WTC11 (cell line): ENCODE measurements at regions not wholly inside any gene's neighbourhood (a gene's known extent, or its start where the extent isn't known, plus 50 kb on each side); places are given as distances from the start of the nearest gene placed in this dataset.

ENCODE experiments used
- ATAC-seq: fragments of 200-7000 bp; cut with Tn5 transposase; 2 replicates; pipeline ENCODE4 v1.10.0; 2021; ENCODE audit warnings: mild to moderate bottlenecking, moderate library complexity
- CTCF ChIA-PET: fragments of 300-600 bp; sonication (Branson Sonifier 250); formaldehyde crosslinking; loops from one replicate; lab custom pipeline; 2021; ENCODE audit warnings: antibody characterized with exemption; lab: Charles Lee
- POLR2A ChIA-PET: fragments of 350-600 bp; sonication (Branson Sonifier 250); formaldehyde crosslinking; loops from one replicate; lab custom pipeline; 2021; ENCODE audit warnings: antibody characterized with exemption; lab: Charles Lee
- DNase-seq: peaks from one replicate; pipeline ENCODE4 v3.0.0; 2021; ENCODE audit warnings: low spot score
- H3K27ac Mint-ChIP-seq: 2 replicates; pipeline ENCODE4 v1.8.0; 2021; ENCODE audit warnings: mixed read lengths
- H3K27me3 Mint-ChIP-seq: 2 replicates; pipeline ENCODE4 v1.8.0; 2021; ENCODE audit warnings: low read depth, mild to moderate bottlenecking, moderate library complexity, mixed read lengths
- H3K36me3 Mint-ChIP-seq: 2 replicates; pipeline ENCODE4 v1.8.0; 2021; ENCODE audit warnings: mixed read lengths
- H3K4me1 Mint-ChIP-seq: 2 replicates; pipeline ENCODE4 v1.8.0; 2022; ENCODE audit warnings: mixed read lengths
- H3K4me3 Mint-ChIP-seq: 2 replicates; pipeline ENCODE4 v1.8.0; 2021; ENCODE audit warnings: mild to moderate bottlenecking, moderate library complexity, mixed read lengths
- H3K9me3 Mint-ChIP-seq: 2 replicates; pipeline ENCODE4 v1.8.0; 2021; ENCODE audit warnings: mixed read lengths
- CREB1 ChIP-seq: sonication (generic); formaldehyde crosslinking; IDR thresholded peaks from 2 replicates; pipeline ENCODE4 v1.8.0; 2023; ENCODE audit warnings: mild to moderate bottlenecking, missing genetic modification reagents
- ESRRA ChIP-seq: sonication (generic); formaldehyde crosslinking; IDR thresholded peaks from 2 replicates; pipeline ENCODE4 v1.8.1; 2022; ENCODE audit warnings: mild to moderate bottlenecking, missing genetic modification reagents, borderline replicate concordance
- ETV6 ChIP-seq: sonication (generic); formaldehyde crosslinking; IDR thresholded peaks from 2 replicates; pipeline ENCODE4 v1.8.1; 2022; ENCODE audit warnings: mild to moderate bottlenecking, missing genetic modification reagents
- GABPB1 ChIP-seq: sonication (generic); formaldehyde crosslinking; IDR thresholded peaks from 2 replicates; pipeline ENCODE4 v1.8.1; 2023; ENCODE audit warnings: mild to moderate bottlenecking, missing genetic modification reagents
- GRHL2 ChIP-seq: fragments of 250-450 bp; sonication (Bioruptor Pico); IDR thresholded peaks from 2 replicates; pipeline ENCODE4 v1.8.0; 2022; ENCODE audit warnings: mild to moderate bottlenecking, moderate library complexity; ENCODE audit not compliant: insufficient replicate concordance, severe bottlenecking
- JUN ChIP-seq: sonication (generic); formaldehyde crosslinking; IDR thresholded peaks from 2 replicates; pipeline ENCODE4 v1.8.0; 2023; ENCODE audit warnings: mild to moderate bottlenecking, missing genetic modification reagents
- NFYB ChIP-seq: sonication (generic); formaldehyde crosslinking; conservative IDR thresholded peaks from 2 replicates; pipeline ENCODE4 v1.8.0; 2022; ENCODE audit warnings: low read depth, missing genetic modification reagents
- RELA ChIP-seq: sonication (generic); formaldehyde crosslinking; IDR thresholded peaks from 2 replicates; pipeline ENCODE4 v1.8.1; 2022; ENCODE audit warnings: missing genetic modification reagents, mild to moderate bottlenecking, borderline replicate concordance
- SP1 ChIP-seq: sonication (generic); formaldehyde crosslinking; conservative IDR thresholded peaks from 2 replicates; pipeline ENCODE4 v1.8.1; 2022; ENCODE audit warnings: missing genetic modification reagents
- ZNF232 ChIP-seq: sonication (generic); formaldehyde crosslinking; IDR thresholded peaks from 2 replicates; pipeline ENCODE4 v1.8.0; 2022; ENCODE audit warnings: mild to moderate bottlenecking, missing genetic modification reagents
- ZNF396 ChIP-seq: fragments of 250-450 bp; sonication (Bioruptor Pico); IDR thresholded peaks from 2 replicates; pipeline ENCODE4 v1.8.0; 2021; ENCODE audit warnings: mild to moderate bottlenecking, moderate library complexity, borderline replicate concordance
- TF ChIP-seq, protein P1 (sequence below): sonication (generic); formaldehyde crosslinking; IDR thresholded peaks from 2 replicates; pipeline ENCODE4 v1.8.1; 2022; ENCODE audit warnings: low read depth, mild to moderate bottlenecking, moderate library complexity, missing genetic modification reagents, borderline replicate concordance
- TF ChIP-seq, protein P2 (sequence below): sonication (generic); formaldehyde crosslinking; IDR thresholded peaks from 2 replicates; pipeline ENCODE4 v1.8.1; 2022; ENCODE audit warnings: missing genetic modification reagents, borderline replicate concordance
- TF ChIP-seq, protein P3 (sequence below): sonication (generic); formaldehyde crosslinking; IDR thresholded peaks from 2 replicates; pipeline ENCODE4 v1.8.0; 2022; ENCODE audit warnings: missing genetic modification reagents
- TF ChIP-seq, protein P4 (sequence below): fragments of 250-450 bp; sonication (Bioruptor Pico); IDR thresholded peaks from 2 replicates; pipeline ENCODE4 v1.9.0; 2021; ENCODE audit warnings: mild to moderate bottlenecking, borderline replicate concordance
- TF ChIP-seq, protein P5 (sequence below): sonication (generic); formaldehyde crosslinking; IDR thresholded peaks from 2 replicates; pipeline ENCODE4 v1.8.1; 2023; ENCODE audit warnings: mild to moderate bottlenecking, moderate library complexity, missing genetic modification reagents
- TF ChIP-seq, protein P6 (sequence below): fragments of 250-450 bp; sonication (Bioruptor Pico); IDR thresholded peaks from 2 replicates; pipeline ENCODE4 v1.9.0; 2021; ENCODE audit warnings: moderate library complexity, mild to moderate bottlenecking, inconsistent platforms, borderline replicate concordance
- TF ChIP-seq, protein P7 (sequence below): sonication (generic); formaldehyde crosslinking; IDR thresholded peaks from 2 replicates; pipeline ENCODE4 v1.8.0; 2023; ENCODE audit warnings: missing genetic modification reagents
- TF ChIP-seq, protein P8 (sequence below): sonication (generic); formaldehyde crosslinking; IDR thresholded peaks from 2 replicates; pipeline ENCODE4 v1.8.0; 2022; ENCODE audit warnings: mild to moderate bottlenecking, missing genetic modification reagents

DNA sequence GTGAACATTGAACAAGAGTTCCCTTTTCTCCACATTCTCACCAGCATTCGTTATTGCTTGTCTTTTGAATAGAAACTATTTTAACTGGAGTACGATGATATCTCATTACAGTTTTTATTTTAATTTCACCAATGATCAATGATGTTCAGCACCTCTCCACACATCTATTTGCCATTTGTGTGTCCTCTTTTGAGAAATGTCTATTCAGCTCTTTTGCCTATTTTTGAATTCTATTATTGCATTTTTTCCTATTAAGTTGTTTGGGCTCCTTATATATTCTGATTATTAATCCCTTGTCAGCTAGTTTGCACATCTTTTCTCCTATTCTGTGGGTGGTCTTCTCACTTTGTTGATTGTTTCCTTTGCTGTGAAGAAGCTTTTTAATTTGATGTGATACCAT, 241.1 kb upstream of the CTBP2 start (continued):
- TF ChIP-seq, protein P1, sequence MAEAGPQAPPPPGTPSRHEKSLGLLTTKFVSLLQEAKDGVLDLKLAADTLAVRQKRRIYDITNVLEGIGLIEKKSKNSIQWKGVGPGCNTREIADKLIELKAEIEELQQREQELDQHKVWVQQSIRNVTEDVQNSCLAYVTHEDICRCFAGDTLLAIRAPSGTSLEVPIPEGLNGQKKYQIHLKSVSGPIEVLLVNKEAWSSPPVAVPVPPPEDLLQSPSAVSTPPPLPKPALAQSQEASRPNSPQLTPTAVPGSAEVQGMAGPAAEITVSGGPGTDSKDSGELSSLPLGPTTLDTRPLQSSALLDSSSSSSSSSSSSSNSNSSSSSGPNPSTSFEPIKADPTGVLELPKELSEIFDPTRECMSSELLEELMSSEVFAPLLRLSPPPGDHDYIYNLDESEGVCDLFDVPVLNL (CRISPR knock-in tag), result no peak
- TF ChIP-seq, protein P2, sequence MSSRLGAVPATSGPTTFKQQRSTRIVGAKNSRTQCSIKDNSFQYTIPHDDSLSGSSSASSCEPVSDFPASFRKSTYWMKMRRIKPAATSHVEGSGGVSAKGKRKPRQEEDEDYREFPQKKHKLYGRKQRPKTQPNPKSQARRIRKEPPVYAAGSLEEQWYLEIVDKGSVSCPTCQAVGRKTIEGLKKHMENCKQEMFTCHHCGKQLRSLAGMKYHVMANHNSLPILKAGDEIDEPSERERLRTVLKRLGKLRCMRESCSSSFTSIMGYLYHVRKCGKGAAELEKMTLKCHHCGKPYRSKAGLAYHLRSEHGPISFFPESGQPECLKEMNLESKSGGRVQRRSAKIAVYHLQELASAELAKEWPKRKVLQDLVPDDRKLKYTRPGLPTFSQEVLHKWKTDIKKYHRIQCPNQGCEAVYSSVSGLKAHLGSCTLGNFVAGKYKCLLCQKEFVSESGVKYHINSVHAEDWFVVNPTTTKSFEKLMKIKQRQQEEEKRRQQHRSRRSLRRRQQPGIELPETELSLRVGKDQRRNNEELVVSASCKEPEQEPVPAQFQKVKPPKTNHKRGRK (CRISPR knock-in tag), result no peak
- TF ChIP-seq GABPB1 (CRISPR knock-in tag), result no peak
- no peak for TF ChIP-seq ZNF396 (CRISPR knock-in tag)

DNA sequence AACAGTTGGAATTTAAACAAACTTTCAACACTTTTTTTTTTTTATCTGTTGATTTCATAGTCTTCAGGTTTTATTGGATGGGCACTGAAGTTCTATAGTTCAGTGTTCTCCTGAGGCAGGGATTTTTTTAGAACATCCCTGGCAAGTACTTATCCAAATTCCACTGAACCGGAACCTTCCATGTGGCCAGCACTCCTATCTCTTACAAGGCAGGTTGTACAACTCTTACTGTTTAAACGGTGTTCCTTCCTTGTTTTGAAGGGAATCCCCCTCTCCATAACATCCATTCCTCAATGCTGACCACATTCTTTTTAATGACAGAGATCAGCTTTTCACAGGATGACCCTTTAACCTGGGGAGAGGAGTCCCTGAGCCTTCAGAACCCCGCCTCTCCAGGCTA, 238.9 kb upstream of the CTBP2 start:
- Mint-ChIP-seq H3K36me3 (peaks cover 3% of the 10 kb centered on the region; the same call in 1 of the 2 replicates), H3K27me3 (no peaks in the 10 kb centered on the region), H3K27ac (no peak overlapping the region), H3K4me1 (peaks cover 10% of the 10 kb centered on the region), H3K4me3 (no peak overlapping the region), H3K9me3 (peaks cover 27% of the 10 kb centered on the region)
- ATAC-seq (no peak), DNase-seq (no peak)
- ChIA-PET POLR2A (no interaction called here), CTCF (interaction anchor here (1.5 kb wide), 1 partner anchor 29 kb away, joined by 4 read pairs; no protein-coding TSS in a partner anchor)
- TF ChIP-seq, protein P3, sequence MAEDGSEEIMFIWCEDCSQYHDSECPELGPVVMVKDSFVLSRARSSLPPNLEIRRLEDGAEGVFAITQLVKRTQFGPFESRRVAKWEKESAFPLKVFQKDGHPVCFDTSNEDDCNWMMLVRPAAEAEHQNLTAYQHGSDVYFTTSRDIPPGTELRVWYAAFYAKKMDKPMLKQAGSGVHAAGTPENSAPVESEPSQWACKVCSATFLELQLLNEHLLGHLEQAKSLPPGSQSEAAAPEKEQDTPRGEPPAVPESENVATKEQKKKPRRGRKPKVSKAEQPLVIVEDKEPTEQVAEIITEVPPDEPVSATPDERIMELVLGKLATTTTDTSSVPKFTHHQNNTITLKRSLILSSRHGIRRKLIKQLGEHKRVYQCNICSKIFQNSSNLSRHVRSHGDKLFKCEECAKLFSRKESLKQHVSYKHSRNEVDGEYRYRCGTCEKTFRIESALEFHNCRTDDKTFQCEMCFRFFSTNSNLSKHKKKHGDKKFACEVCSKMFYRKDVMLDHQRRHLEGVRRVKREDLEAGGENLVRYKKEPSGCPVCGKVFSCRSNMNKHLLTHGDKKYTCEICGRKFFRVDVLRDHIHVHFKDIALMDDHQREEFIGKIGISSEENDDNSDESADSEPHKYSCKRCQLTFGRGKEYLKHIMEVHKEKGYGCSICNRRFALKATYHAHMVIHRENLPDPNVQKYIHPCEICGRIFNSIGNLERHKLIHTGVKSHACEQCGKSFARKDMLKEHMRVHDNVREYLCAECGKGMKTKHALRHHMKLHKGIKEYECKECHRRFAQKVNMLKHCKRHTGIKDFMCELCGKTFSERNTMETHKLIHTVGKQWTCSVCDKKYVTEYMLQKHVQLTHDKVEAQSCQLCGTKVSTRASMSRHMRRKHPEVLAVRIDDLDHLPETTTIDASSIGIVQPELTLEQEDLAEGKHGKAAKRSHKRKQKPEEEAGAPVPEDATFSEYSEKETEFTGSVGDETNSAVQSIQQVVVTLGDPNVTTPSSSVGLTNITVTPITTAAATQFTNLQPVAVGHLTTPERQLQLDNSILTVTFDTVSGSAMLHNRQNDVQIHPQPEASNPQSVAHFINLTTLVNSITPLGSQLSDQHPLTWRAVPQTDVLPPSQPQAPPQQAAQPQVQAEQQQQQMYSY (CRISPR knock-in tag), result no peak

DNA sequence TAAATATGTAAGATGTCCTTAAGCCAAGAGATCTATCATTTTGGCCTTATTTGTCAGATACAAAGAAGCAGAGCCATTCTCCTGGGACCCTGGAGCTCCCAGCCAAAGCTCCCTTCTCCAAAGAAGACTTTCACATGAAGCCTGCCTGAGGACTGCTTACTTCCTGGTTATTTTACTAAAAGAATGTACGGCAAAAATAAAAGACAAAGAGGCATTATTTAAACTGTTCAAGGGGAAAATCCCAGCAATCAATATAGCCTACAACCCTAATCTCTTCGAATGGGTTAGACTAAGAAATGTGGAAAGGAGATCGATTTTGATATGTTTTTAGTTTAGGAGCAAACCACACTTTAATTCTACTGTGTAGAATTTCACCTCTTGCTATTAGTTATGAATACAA, 237.9 kb upstream of the CTBP2 start:
- H3K4me3 Mint-ChIP-seq, result no peak overlapping the region
- ChIA-PET POLR2A (no interaction called here), CTCF (no interaction called here)
- no peaks in the 10 kb centered on the region for H3K27me3 Mint-ChIP-seq
- H3K27ac Mint-ChIP-seq, result no peak overlapping the region
- no peaks in the 10 kb centered on the region for H3K36me3 Mint-ChIP-seq
- peaks cover 10% of the 10 kb centered on the region for H3K4me1 Mint-ChIP-seq
- peaks cover 20% of the 10 kb centered on the region for H3K9me3 Mint-ChIP-seq
- DNase-seq (no peak), ATAC-seq (no peak)
- TF ChIP-seq, protein P4, sequence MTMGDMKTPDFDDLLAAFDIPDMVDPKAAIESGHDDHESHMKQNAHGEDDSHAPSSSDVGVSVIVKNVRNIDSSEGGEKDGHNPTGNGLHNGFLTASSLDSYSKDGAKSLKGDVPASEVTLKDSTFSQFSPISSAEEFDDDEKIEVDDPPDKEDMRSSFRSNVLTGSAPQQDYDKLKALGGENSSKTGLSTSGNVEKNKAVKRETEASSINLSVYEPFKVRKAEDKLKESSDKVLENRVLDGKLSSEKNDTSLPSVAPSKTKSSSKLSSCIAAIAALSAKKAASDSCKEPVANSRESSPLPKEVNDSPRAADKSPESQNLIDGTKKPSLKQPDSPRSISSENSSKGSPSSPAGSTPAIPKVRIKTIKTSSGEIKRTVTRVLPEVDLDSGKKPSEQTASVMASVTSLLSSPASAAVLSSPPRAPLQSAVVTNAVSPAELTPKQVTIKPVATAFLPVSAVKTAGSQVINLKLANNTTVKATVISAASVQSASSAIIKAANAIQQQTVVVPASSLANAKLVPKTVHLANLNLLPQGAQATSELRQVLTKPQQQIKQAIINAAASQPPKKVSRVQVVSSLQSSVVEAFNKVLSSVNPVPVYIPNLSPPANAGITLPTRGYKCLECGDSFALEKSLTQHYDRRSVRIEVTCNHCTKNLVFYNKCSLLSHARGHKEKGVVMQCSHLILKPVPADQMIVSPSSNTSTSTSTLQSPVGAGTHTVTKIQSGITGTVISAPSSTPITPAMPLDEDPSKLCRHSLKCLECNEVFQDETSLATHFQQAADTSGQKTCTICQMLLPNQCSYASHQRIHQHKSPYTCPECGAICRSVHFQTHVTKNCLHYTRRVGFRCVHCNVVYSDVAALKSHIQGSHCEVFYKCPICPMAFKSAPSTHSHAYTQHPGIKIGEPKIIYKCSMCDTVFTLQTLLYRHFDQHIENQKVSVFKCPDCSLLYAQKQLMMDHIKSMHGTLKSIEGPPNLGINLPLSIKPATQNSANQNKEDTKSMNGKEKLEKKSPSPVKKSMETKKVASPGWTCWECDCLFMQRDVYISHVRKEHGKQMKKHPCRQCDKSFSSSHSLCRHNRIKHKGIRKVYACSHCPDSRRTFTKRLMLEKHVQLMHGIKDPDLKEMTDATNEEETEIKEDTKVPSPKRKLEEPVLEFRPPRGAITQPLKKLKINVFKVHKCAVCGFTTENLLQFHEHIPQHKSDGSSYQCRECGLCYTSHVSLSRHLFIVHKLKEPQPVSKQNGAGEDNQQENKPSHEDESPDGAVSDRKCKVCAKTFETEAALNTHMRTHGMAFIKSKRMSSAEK, result no peak
- TF ChIP-seq ESRRA, result no peak
- TF ChIP-seq ETV6, result no peak
- no peak for TF ChIP-seq ZNF232 (CRISPR knock-in tag)
- TF ChIP-seq NFYB (CRISPR knock-in tag), result no peak
- no peak for TF ChIP-seq SP1 (CRISPR knock-in tag)
- TF ChIP-seq, protein P5, sequence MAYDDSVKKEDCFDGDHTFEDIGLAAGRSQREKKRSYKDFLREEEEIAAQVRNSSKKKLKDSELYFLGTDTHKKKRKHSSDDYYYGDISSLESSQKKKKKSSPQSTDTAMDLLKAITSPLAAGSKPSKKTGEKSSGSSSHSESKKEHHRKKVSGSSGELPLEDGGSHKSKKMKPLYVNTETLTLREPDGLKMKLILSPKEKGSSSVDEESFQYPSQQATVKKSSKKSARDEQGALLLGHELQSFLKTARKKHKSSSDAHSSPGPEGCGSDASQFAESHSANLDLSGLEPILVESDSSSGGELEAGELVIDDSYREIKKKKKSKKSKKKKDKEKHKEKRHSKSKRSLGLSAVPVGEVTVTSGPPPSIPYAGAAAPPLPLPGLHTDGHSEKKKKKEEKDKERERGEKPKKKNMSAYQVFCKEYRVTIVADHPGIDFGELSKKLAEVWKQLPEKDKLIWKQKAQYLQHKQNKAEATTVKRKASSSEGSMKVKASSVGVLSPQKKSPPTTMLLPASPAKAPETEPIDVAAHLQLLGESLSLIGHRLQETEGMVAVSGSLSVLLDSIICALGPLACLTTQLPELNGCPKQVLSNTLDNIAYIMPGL, result no peak
- TF ChIP-seq JUN (CRISPR knock-in tag), result no peak
- TF ChIP-seq RELA (CRISPR knock-in tag), result no peak
- TF ChIP-seq, protein P6, sequence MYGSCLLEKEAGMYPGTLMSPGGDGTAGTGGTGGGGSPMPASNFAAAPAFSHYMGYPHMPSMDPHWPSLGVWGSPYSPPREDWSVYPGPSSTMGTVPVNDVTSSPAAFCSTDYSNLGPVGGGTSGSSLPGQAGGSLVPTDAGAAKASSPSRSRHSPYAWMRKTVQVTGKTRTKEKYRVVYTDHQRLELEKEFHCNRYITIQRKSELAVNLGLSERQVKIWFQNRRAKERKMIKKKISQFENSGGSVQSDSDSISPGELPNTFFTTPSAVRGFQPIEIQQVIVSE, result no peak
- TF ChIP-seq, protein P7, sequence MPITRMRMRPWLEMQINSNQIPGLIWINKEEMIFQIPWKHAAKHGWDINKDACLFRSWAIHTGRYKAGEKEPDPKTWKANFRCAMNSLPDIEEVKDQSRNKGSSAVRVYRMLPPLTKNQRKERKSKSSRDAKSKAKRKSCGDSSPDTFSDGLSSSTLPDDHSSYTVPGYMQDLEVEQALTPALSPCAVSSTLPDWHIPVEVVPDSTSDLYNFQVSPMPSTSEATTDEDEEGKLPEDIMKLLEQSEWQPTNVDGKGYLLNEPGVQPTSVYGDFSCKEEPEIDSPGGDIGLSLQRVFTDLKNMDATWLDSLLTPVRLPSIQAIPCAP (CRISPR knock-in tag), result no peak
- TF ChIP-seq GRHL2, result no peak
- no peak for TF ChIP-seq CREB1
- TF ChIP-seq, protein P8, sequence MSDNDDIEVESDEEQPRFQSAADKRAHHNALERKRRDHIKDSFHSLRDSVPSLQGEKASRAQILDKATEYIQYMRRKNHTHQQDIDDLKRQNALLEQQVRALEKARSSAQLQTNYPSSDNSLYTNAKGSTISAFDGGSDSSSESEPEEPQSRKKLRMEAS (CRISPR knock-in tag), result no peak
